H1 (cell line): ENCODE measurements at regions not wholly inside any gene's neighbourhood (a gene's known extent, or its start where the extent isn't known, plus 50 kb on each side); places are given as distances from the start of the nearest gene placed in this dataset.

Experiments
- CBX8 ChIP-seq: fragments of 300-800, 300-1000 bp; sonication (generic); IDR thresholded peaks from 2 replicates; pipeline ENCODE4 v1.7.1; 2016; ENCODE audit warnings: low read depth, low read length, borderline replicate concordance
- CHD7 ChIP-seq: fragments of 300-600 bp; sonication (generic); IDR thresholded peaks from 2 replicates; pipeline ENCODE4 v1.7.1; 2012; ENCODE audit warnings: low read length, moderate library complexity, mild to moderate bottlenecking, inconsistent platforms; ENCODE audit not compliant: insufficient replicate concordance
- CREB1 ChIP-seq: IDR thresholded peaks from 2 replicates; pipeline ENCODE4 v1.6.1; 2012; ENCODE audit warnings: inconsistent platforms
- POLR2AphosphoS5 ChIP-seq: IDR thresholded peaks from 2 replicates; pipeline ENCODE4 v1.6.1; 2011; ENCODE audit warnings: low read depth, low read length
- RBBP5 ChIP-seq: IDR thresholded peaks from 2 replicates; pipeline ENCODE4 v1.7.1; 2012; ENCODE audit warnings: low read depth, mild to moderate bottlenecking, inconsistent platforms, low read length, moderate library complexity, borderline replicate concordance
- RNF2 ChIP-seq: fragments of 200-900, 300-1000 bp; sonication (generic); IDR thresholded peaks from 2 replicates; pipeline ENCODE4 v1.7.1; 2016; ENCODE audit warnings: borderline replicate concordance, low read depth, mild to moderate bottlenecking, antibody characterized with exemption, low read length; ENCODE audit not compliant: poor library complexity, severe bottlenecking; ENCODE audit errors: missing control alignments
- RXRA ChIP-seq: IDR thresholded peaks from 2 replicates; pipeline ENCODE4 v1.6.1; 2011; ENCODE audit warnings: low read depth, mild to moderate bottlenecking, low read length, moderate library complexity; ENCODE audit not compliant: insufficient read depth
- SP2 ChIP-seq: IDR thresholded peaks from 2 replicates; pipeline ENCODE4 v1.6.1; 2012; ENCODE audit warnings: mild to moderate bottlenecking, low read length, inconsistent platforms
- ZNF274 ChIP-seq: IDR thresholded peaks from 2 replicates; pipeline ENCODE4 v1.7.0; 2012; ENCODE audit warnings: low read length, borderline replicate concordance; ENCODE audit errors: extremely low read depth

- no peak for TF ChIP-seq CHD7
- TF ChIP-seq ZNF274: no peak
- TF ChIP-seq CREB1: no peak
- no peak for TF ChIP-seq RXRA
- no peak for TF ChIP-seq CBX8
- TF ChIP-seq POLR2AphosphoS5: no peak
- TF ChIP-seq RBBP5: no peak
- no peak for TF ChIP-seq SP2
- no peak for TF ChIP-seq RNF2
Observed at GRCh38 chrX:137290011-137290410, 256.2 kb upstream of the GPR101 start (continued).
